HG03354 (cell line): ENCODE measurements at regions not wholly inside any gene's neighbourhood (a gene's known extent, or its start where the extent isn't known, plus 50 kb on each side); places are given as distances from the start of the nearest gene placed in this dataset.

Source experiments
- ATAC-seq: cut with Tn5 transposase; IDR thresholded peaks from one replicate; pipeline ENCODE4 v1.9.1; 2021; ENCODE audit warnings: mild to moderate bottlenecking; ENCODE audit not compliant: unreplicated experiment, poor library complexity, severe bottlenecking

GRCh38 chr1:220325306-220325995 is 53.2 kb upstream of the RAB3GAP2 start:
- no peak for ATAC-seq

DNA sequence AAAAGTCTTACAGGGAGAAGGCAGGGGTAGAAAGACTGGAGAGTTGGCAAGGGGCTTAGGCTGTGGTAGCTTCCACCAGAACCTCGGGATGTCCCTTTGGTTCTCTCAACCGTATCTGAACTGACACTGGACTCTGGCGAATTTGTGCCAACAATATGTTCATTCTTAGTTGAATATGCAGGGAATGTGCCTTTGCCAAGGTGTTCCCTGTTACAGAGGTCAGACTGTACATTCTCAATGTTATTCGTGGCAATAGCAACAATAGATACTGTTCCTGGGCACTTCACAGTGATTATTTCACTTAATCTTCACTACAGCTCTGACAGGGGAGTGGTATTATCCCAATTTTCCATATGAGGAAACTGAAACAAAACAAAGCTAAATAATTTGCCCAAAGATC is 51.5 kb upstream of the RAB3GAP2 start:
- no peak for ATAC-seq

GRCh38 chr1:220322570-220322969 is 50.3 kb upstream of the RAB3GAP2 start:
- ATAC-seq, result no peak
